Caco-2 (cell line): ENCODE measurements at regions not wholly inside any gene's neighbourhood (a gene's known extent, or its start where the extent isn't known, plus 50 kb on each side); places are given as distances from the start of the nearest gene placed in this dataset.

Source experiments
- BruUV-seq: library from RNA; stranded (reverse); fragments of 400-500 nt; replicated peaks from 2 replicates; lab custom pipeline; 2021; lab: Mats Ljungman, UMichigan
- CTCF ChIA-PET: fragments of 300-600 bp; sonication (Branson Sonifier 250); formaldehyde crosslinking; loops from one replicate; lab custom pipeline; 2022; ENCODE audit warnings: antibody characterized with exemption; lab: Charles Lee
- POLR2A ChIA-PET: fragments of 300-600 bp; sonication (Branson Sonifier 250); formaldehyde crosslinking; loops from one replicate; lab custom pipeline; 2022; ENCODE audit warnings: antibody characterized with exemption; lab: Charles Lee
- DNase-seq, 2 experiments: peaks; one replicate each; pipeline versions ENCODE4 v3.0.0 to v3.0.0-alpha.2; 2020 to 2022
- H3K27me3 ChIP-seq: replicated peaks from 2 replicates; pipeline ENCODE4 v1.6.0; 2011; ENCODE audit warnings: low read length; ENCODE audit not compliant: control insufficient read depth, insufficient read depth
- H3K36me3 ChIP-seq: 2 replicates; pipeline ENCODE4 v1.5.1; 2011; ENCODE audit warnings: low read length; ENCODE audit not compliant: control insufficient read depth, insufficient read depth
- H3K4me1 ChIP-seq: fragments of 250-450 bp; sonication (Bioruptor Pico); 2 replicates; pipeline ENCODE4 v1.5.1; 2020; ENCODE audit warnings: mild to moderate bottlenecking
- H3K4me3 ChIP-seq: 2 replicates; pipeline ENCODE4 v1.5.1; 2011; ENCODE audit warnings: low read depth, mild to moderate bottlenecking, control low read depth, low read length
- H3K9me3 ChIP-seq: fragments of 250-450 bp; sonication (Bioruptor Pico); 2 replicates; pipeline ENCODE4 v1.5.1; 2020; ENCODE audit warnings: mild to moderate bottlenecking, moderate library complexity
- H3K27ac Mint-ChIP-seq: one replicate; pipeline ENCODE4 v1.8.0; 2022; ENCODE audit warnings: mixed read lengths; ENCODE audit not compliant: unreplicated experiment
- H3K27me3 Mint-ChIP-seq: one replicate; pipeline ENCODE4 v1.8.0; 2022; ENCODE audit warnings: mixed read lengths; ENCODE audit not compliant: insufficient read depth, unreplicated experiment
- H3K36me3 Mint-ChIP-seq: one replicate; pipeline ENCODE4 v1.8.0; 2022; ENCODE audit warnings: mild to moderate bottlenecking, mixed read lengths; ENCODE audit not compliant: insufficient read depth, unreplicated experiment
- H3K4me1 Mint-ChIP-seq: one replicate; pipeline ENCODE4 v1.8.0; 2022; ENCODE audit warnings: low read depth, mixed read lengths; ENCODE audit not compliant: unreplicated experiment
- H3K4me3 Mint-ChIP-seq: one replicate; pipeline ENCODE4 v1.8.0; 2022; ENCODE audit warnings: mild to moderate bottlenecking, moderate library complexity, mixed read lengths; ENCODE audit not compliant: unreplicated experiment
- H3K9me3 Mint-ChIP-seq: one replicate; pipeline ENCODE4 v1.8.0; 2022; ENCODE audit warnings: mixed read lengths; ENCODE audit not compliant: unreplicated experiment
- CTCF ChIP-seq, 2 experiments: fragments of 200-600 bp in 1 of 2; IDR thresholded peaks; 1 replicate in 1 of 2; 2 replicates in 1 of 2; pipeline versions ENCODE4 v1.5.1 to v1.8.0; 2011 to 2022; ENCODE audit warnings: antibody characterized with exemption in 1 of 2, control low read depth in 1 of 2, inconsistent platforms in 1 of 2, low read depth in 1 of 2, low read length in 1 of 2, mild to moderate bottlenecking in 1 of 2, moderate library complexity in 1 of 2; ENCODE audit not compliant: insufficient read depth in 1 of 2, severe bottlenecking in 1 of 2, unreplicated experiment in 1 of 2
- intact Hi-C: fragments of 100-400 bp; cut with micrococcal nuclease; formaldehyde crosslinking; loops from one replicate; pipeline ENCODE4 v1.10.0; 2022; ENCODE audit not compliant: unreplicated experiment

- no peaks in the 10 kb centered on the region for H3K27me3 Mint-ChIP-seq
- CTCF ChIA-PET, result no interaction called here
- no peaks in the 10 kb centered on the region for H3K9me3 Mint-ChIP-seq
- no TSS peak for BruUV-seq
- H3K27ac Mint-ChIP-seq, result no peak overlapping the region
- no peak overlapping the region for H3K4me3 Mint-ChIP-seq
- no peaks in the 10 kb centered on the region for H3K36me3 Mint-ChIP-seq
- no peaks in the 10 kb centered on the region for H3K27me3 ChIP-seq
- POLR2A ChIA-PET, result no interaction called here
- no peak for TF ChIP-seq CTCF (IDR thresholded peaks at IDR 0.05; ENCODE audit: insufficient read depth in 1 of 2, low read depth in 1 of 2, low read length in 1 of 2, severe bottlenecking in 1 of 2, unreplicated experiment in 1 of 2)
- no peaks in the 10 kb centered on the region for H3K36me3 ChIP-seq
- no peaks in the 10 kb centered on the region for H3K4me1 ChIP-seq
- no peaks in the 10 kb centered on the region for H3K4me1 Mint-ChIP-seq
- intact Hi-C loops, result no loop called here
- no peak overlapping the region for H3K4me3 ChIP-seq
- H3K9me3 ChIP-seq, result no peaks in the 10 kb centered on the region
- no peak for DNase-seq
Observed at GRCh38 chr5:26148569-26149107, 889.7 kb downstream of the CDH9 start.

GRCh38 chr5:26143259-26143658, 895.1 kb downstream of the CDH9 start:
- CTCF ChIA-PET, result no interaction called here
- Histone ChIP-seq H3K27me3 (no peaks in the 10 kb centered on the region), H3K4me3 (no peak overlapping the region), H3K4me1 (no peaks in the 10 kb centered on the region), H3K36me3 (no peaks in the 10 kb centered on the region), H3K9me3 (no peaks in the 10 kb centered on the region)
- intact Hi-C loops, result no loop called here
- no peak for TF ChIP-seq CTCF (IDR thresholded peaks at IDR 0.05; ENCODE audit: insufficient read depth in 1 of 2, low read depth in 1 of 2, low read length in 1 of 2, severe bottlenecking in 1 of 2, unreplicated experiment in 1 of 2)
- H3K9me3 Mint-ChIP-seq, result no peaks in the 10 kb centered on the region
- DNase-seq, result no peak
- no peaks in the 10 kb centered on the region for H3K36me3 Mint-ChIP-seq
- POLR2A ChIA-PET, result no interaction called here
- no peaks in the 10 kb centered on the region for H3K27me3 Mint-ChIP-seq
- BruUV-seq, result no TSS peak
- H3K27ac Mint-ChIP-seq, result no peak overlapping the region
- no peaks in the 10 kb centered on the region for H3K4me1 Mint-ChIP-seq
- H3K4me3 Mint-ChIP-seq, result no peak overlapping the region

GRCh38 chr5:26121338-26121737, 917.0 kb downstream of the CDH9 start:
- Mint-ChIP-seq H3K9me3 (no peaks in the 10 kb centered on the region), H3K4me3 (no peak overlapping the region), H3K27ac (no peak overlapping the region), H3K4me1 (no peaks in the 10 kb centered on the region), H3K27me3 (no peaks in the 10 kb centered on the region), H3K36me3 (no peaks in the 10 kb centered on the region)
- Histone ChIP-seq H3K27me3 (no peaks in the 10 kb centered on the region), H3K36me3 (no peaks in the 10 kb centered on the region), H3K4me1 (no peaks in the 10 kb centered on the region), H3K4me3 (no peak overlapping the region), H3K9me3 (no peaks in the 10 kb centered on the region)
- TF ChIP-seq CTCF (IDR thresholded peaks at IDR 0.05; ENCODE audit: insufficient read depth in 1 of 2, low read depth in 1 of 2, low read length in 1 of 2, severe bottlenecking in 1 of 2, unreplicated experiment in 1 of 2), result no peak
- intact Hi-C loops, result loop anchor here (10.0 kb wide), 1 partner anchor 203 kb away; no protein-coding TSS in a partner anchor
- ChIA-PET POLR2A (no interaction called here), CTCF (no interaction called here)
- DNase-seq, result peak in 1 of 2 experiments; percentile 3
- no TSS peak for BruUV-seq
